ENCODE measurements at regions not wholly inside any gene's neighbourhood (a gene's known extent, or its start where the extent isn't known, plus 50 kb on each side); places are given as distances from the start of the nearest gene placed in this dataset.

GRCh38 chr2:125853626-125854025, 802.3 kb upstream of the GYPC start:
- TF ChIP-seq CTCF (conservative IDR thresholded peaks at IDR 0.05; ENCODE audit: low read depth in 2 of 2) (no peak), ETS1 (IDR thresholded peaks at IDR 0.05) (no peak), EZH2 (IDR thresholded peaks at IDR 0.05; ENCODE audit: low read depth, unreplicated experiment) (no peak), POLR2AphosphoS5 (IDR thresholded peaks at IDR 0.05; ENCODE audit: low read depth) (no peak)
